Naive thymus-derived CD8-positive, alpha-beta T cell (primary cell): ENCODE measurements at regions not wholly inside any gene's neighbourhood (a gene's known extent, or its start where the extent isn't known, plus 50 kb on each side); places are given as distances from the start of the nearest gene placed in this dataset.

Experiments
- ATAC-seq, 2 donors: fragments of 150-1000 bp; cut with Tn5 transposase in 1 of 2; sonication (Bioruptor Pico), chemical (Tn5 transposase) in 1 of 2; 1 replicate in 1 of 2; 2 replicates in 1 of 2; pipeline ENCODE4 v1.10.0; 2021; ENCODE audit warnings: mild to moderate bottlenecking in 2 of 2, moderate library complexity in 2 of 2
- POLR2A ChIA-PET: fragments of 350-600 bp; sonication (Branson Sonifier 250); formaldehyde crosslinking; loops from one replicate; lab custom pipeline; 2021; ENCODE audit warnings: antibody characterized with exemption; lab: Charles Lee
- DNase-seq, 10 donors: peaks; one replicate each; pipeline versions ENCODE4 v3.0.0 to v3.0.0-alpha.2; 2020 to 2022
- H3K27ac Mint-ChIP-seq, 10 donors: one replicate each; pipeline ENCODE4 v1.8.0; 2020 to 2022; ENCODE audit warnings: mild to moderate bottlenecking in 10 of 10, mixed read lengths in 10 of 10, moderate library complexity in 4 of 10, inconsistent platforms in 1 of 10
- H3K27me3 Mint-ChIP-seq, 5 donors: one replicate each; pipeline ENCODE4 v1.8.0; 2021 to 2022; ENCODE audit warnings: mixed read lengths in 5 of 5
- H3K36me3 Mint-ChIP-seq, 3 donors: one replicate each; pipeline ENCODE4 v1.8.0; 2020 to 2022; ENCODE audit warnings: mixed read lengths in 3 of 3, mild to moderate bottlenecking in 2 of 3, inconsistent platforms in 1 of 3
- H3K4me1 Mint-ChIP-seq, 4 donors: one replicate each; pipeline ENCODE4 v1.8.0; 2021 to 2022; ENCODE audit warnings: mixed read lengths in 4 of 4
- H3K4me3 Mint-ChIP-seq, 10 donors: one replicate each; pipeline ENCODE4 v1.8.0; 2020 to 2022; ENCODE audit warnings: mild to moderate bottlenecking in 10 of 10, mixed read lengths in 10 of 10, moderate library complexity in 6 of 10, inconsistent platforms in 1 of 10
- H3K9me3 Mint-ChIP-seq, 9 donors: one replicate each; pipeline ENCODE4 v1.8.0; 2020 to 2022; ENCODE audit warnings: mixed read lengths in 9 of 9, mild to moderate bottlenecking in 3 of 9, inconsistent platforms in 1 of 9, moderate library complexity in 1 of 9

GRCh38 chr17:27381007-27381501 is 75.2 kb upstream of the KSR1 start:
- ATAC-seq (peak; percentile 74 to 80), DNase-seq (peak; percentile 43 to 74 (median 58))
- H3K4me3 Mint-ChIP-seq: peak overlapping the region in 1 of 10 donors; percentile 10
- H3K27ac Mint-ChIP-seq: no peak overlapping the region
- POLR2A ChIA-PET: no interaction called here
- no peaks in the 10 kb centered on the region for H3K36me3 Mint-ChIP-seq
- peaks cover 0 to 6% (median 2%) of the 10 kb centered on the region in 4 donors for H3K4me1 Mint-ChIP-seq
- H3K9me3 Mint-ChIP-seq: peaks cover 0 to 6% (median 0%) of the 10 kb centered on the region in 9 donors
- H3K27me3 Mint-ChIP-seq: peaks cover 13 to 34% (median 30%) of the 10 kb centered on the region in 5 donors

- POLR2A ChIA-PET: no interaction called here
- Mint-ChIP-seq H3K9me3 (peaks cover 0 to 4% (median 0%) of the 10 kb centered on the region in 9 donors), H3K36me3 (no peaks in the 10 kb centered on the region), H3K27me3 (peaks cover 13 to 34% (median 30%) of the 10 kb centered on the region in 5 donors), H3K4me1 (peaks cover 0 to 6% (median 2%) of the 10 kb centered on the region in 4 donors), H3K27ac (no peak overlapping the region), H3K4me3 (peak overlapping the region in 1 of 10 donors; percentile 56)
- DNase-seq (no peak), ATAC-seq (no peak)
Observed at GRCh38 chr17:27382025-27382424, 74.2 kb upstream of the KSR1 start.

- Mint-ChIP-seq H3K4me1 (peaks cover 0 to 12% (median 7%) of the 10 kb centered on the region in 4 donors), H3K27ac (no peak overlapping the region), H3K9me3 (no peaks in the 10 kb centered on the region), H3K27me3 (peaks cover 9 to 24% (median 20%) of the 10 kb centered on the region in 5 donors), H3K36me3 (no peaks in the 10 kb centered on the region), H3K4me3 (no peak overlapping the region)
- no peak for ATAC-seq
- POLR2A ChIA-PET: no interaction called here
- no peak for DNase-seq
Observed at GRCh38 chr17:27384261-27384701, 72.0 kb upstream of the KSR1 start.

GRCh38 chr17:27384726-27385125 is 71.5 kb upstream of the KSR1 start:
- peaks cover 0 to 12% (median 7%) of the 10 kb centered on the region in 4 donors for H3K4me1 Mint-ChIP-seq
- POLR2A ChIA-PET: no interaction called here
- H3K9me3 Mint-ChIP-seq: no peaks in the 10 kb centered on the region
- H3K4me3 Mint-ChIP-seq: no peak overlapping the region
- ATAC-seq (no peak), DNase-seq (no peak)
- no peak overlapping the region for H3K27ac Mint-ChIP-seq
- peaks cover 4 to 19% (median 16%) of the 10 kb centered on the region in 5 donors for H3K27me3 Mint-ChIP-seq
- no peaks in the 10 kb centered on the region for H3K36me3 Mint-ChIP-seq

- Mint-ChIP-seq H3K36me3 (no peaks in the 10 kb centered on the region), H3K27me3 (peaks cover 1 to 11% (median 10%) of the 10 kb centered on the region in 5 donors)
Observed at GRCh38 chr17:27385626-27386025, 70.6 kb upstream of the KSR1 start.

GRCh38 chr17:27386206-27387075 is 69.8 kb upstream of the KSR1 start:
- no peak for DNase-seq
- no peak for ATAC-seq
- POLR2A ChIA-PET: interaction anchor here (0.7 kb wide), 1 partner anchor 189 kb away, joined by 3 read pairs; no protein-coding TSS in a partner anchor
- no peaks in the 10 kb centered on the region for H3K9me3 Mint-ChIP-seq
- no peaks in the 10 kb centered on the region for H3K36me3 Mint-ChIP-seq
- peaks cover 0 to 7% (median 4%) of the 10 kb centered on the region in 4 donors for H3K4me1 Mint-ChIP-seq
- H3K27ac Mint-ChIP-seq: peak overlapping the region in 1 of 10 donors; percentile 34
- peaks cover 0 to 7% (median 2%) of the 10 kb centered on the region in 5 donors for H3K27me3 Mint-ChIP-seq
- no peak overlapping the region for H3K4me3 Mint-ChIP-seq

More at GRCh38 chr17:27385626-27386025, 70.6 kb upstream of the KSR1 start:
- no peak for DNase-seq
- POLR2A ChIA-PET: no interaction called here
- ATAC-seq: no peak
- no peak overlapping the region for H3K4me3 Mint-ChIP-seq
- no peak overlapping the region for H3K27ac Mint-ChIP-seq
- H3K9me3 Mint-ChIP-seq: no peaks in the 10 kb centered on the region
- peaks cover 0 to 12% (median 5%) of the 10 kb centered on the region in 4 donors for H3K4me1 Mint-ChIP-seq

GRCh38 chr17:27389542-27390140 is 66.6 kb upstream of the KSR1 start:
- H3K36me3 Mint-ChIP-seq: no peaks in the 10 kb centered on the region
- DNase-seq (no peak), ATAC-seq (no peak)
- peak overlapping the region in 1 of 10 donors; percentile 12 for H3K27ac Mint-ChIP-seq
- H3K4me3 Mint-ChIP-seq: no peak overlapping the region
- peaks cover 0 to 5% (median 0%) of the 10 kb centered on the region in 5 donors for H3K27me3 Mint-ChIP-seq
- H3K4me1 Mint-ChIP-seq: peaks cover 0 to 7% (median 4%) of the 10 kb centered on the region in 4 donors
- POLR2A ChIA-PET: no interaction called here
- no peaks in the 10 kb centered on the region for H3K9me3 Mint-ChIP-seq

GRCh38 chr17:27390540-27390939 is 65.7 kb upstream of the KSR1 start:
- Mint-ChIP-seq H3K27me3 (peaks cover 2 to 13% (median 3%) of the 10 kb centered on the region in 5 donors), H3K4me1 (peaks cover 0 to 7% (median 4%) of the 10 kb centered on the region in 4 donors), H3K9me3 (no peaks in the 10 kb centered on the region), H3K36me3 (no peaks in the 10 kb centered on the region), H3K27ac (no peak overlapping the region), H3K4me3 (no peak overlapping the region)
- ATAC-seq: no peak
- DNase-seq: no peak
- POLR2A ChIA-PET: no interaction called here

- POLR2A ChIA-PET: no interaction called here
- DNase-seq (no peak), ATAC-seq (no peak)
- peaks cover 3 to 13% (median 5%) of the 10 kb centered on the region in 5 donors for H3K27me3 Mint-ChIP-seq
- no peak overlapping the region for H3K4me3 Mint-ChIP-seq
- no peak overlapping the region for H3K27ac Mint-ChIP-seq
- H3K36me3 Mint-ChIP-seq: no peaks in the 10 kb centered on the region
- peaks cover 0 to 7% (median 4%) of the 10 kb centered on the region in 4 donors for H3K4me1 Mint-ChIP-seq
- no peaks in the 10 kb centered on the region for H3K9me3 Mint-ChIP-seq
Observed at GRCh38 chr17:27391427-27391826, 64.8 kb upstream of the KSR1 start.

GRCh38 chr17:27396045-27396444 is 60.2 kb upstream of the KSR1 start:
- POLR2A ChIA-PET: no interaction called here
- no peaks in the 10 kb centered on the region for H3K4me1 Mint-ChIP-seq
- H3K27me3 Mint-ChIP-seq: peaks cover 3 to 22% (median 10%) of the 10 kb centered on the region in 5 donors
- DNase-seq: no peak
- no peaks in the 10 kb centered on the region for H3K36me3 Mint-ChIP-seq
- no peak overlapping the region for H3K4me3 Mint-ChIP-seq
- no peaks in the 10 kb centered on the region for H3K9me3 Mint-ChIP-seq
- no peak overlapping the region for H3K27ac Mint-ChIP-seq
- no peak for ATAC-seq

GRCh38 chr17:27396941-27397340 is 59.3 kb upstream of the KSR1 start:
- H3K4me1 Mint-ChIP-seq: no peaks in the 10 kb centered on the region
- no peak overlapping the region for H3K4me3 Mint-ChIP-seq
- DNase-seq (no peak), ATAC-seq (no peak)
- H3K27me3 Mint-ChIP-seq: peaks cover 3 to 22% (median 12%) of the 10 kb centered on the region in 5 donors
- no peaks in the 10 kb centered on the region for H3K36me3 Mint-ChIP-seq
- POLR2A ChIA-PET: no interaction called here
- no peak overlapping the region for H3K27ac Mint-ChIP-seq
- H3K9me3 Mint-ChIP-seq: no peaks in the 10 kb centered on the region

GRCh38 chr17:27398691-27399090 is 57.6 kb upstream of the KSR1 start:
- no peaks in the 10 kb centered on the region for H3K4me1 Mint-ChIP-seq
- H3K27me3 Mint-ChIP-seq: peaks cover 3 to 22% (median 12%) of the 10 kb centered on the region in 5 donors
- H3K4me3 Mint-ChIP-seq: no peak overlapping the region
- ATAC-seq: no peak
- no peak for DNase-seq
- H3K27ac Mint-ChIP-seq: no peak overlapping the region
- no peaks in the 10 kb centered on the region for H3K36me3 Mint-ChIP-seq
- POLR2A ChIA-PET: no interaction called here
- no peaks in the 10 kb centered on the region for H3K9me3 Mint-ChIP-seq

GRCh38 chr17:27400991-27401390 is 55.3 kb upstream of the KSR1 start:
- POLR2A ChIA-PET: no interaction called here
- DNase-seq: no peak
- Mint-ChIP-seq H3K9me3 (no peaks in the 10 kb centered on the region), H3K4me1 (no peaks in the 10 kb centered on the region), H3K27me3 (peaks cover 0 to 12% (median 8%) of the 10 kb centered on the region in 5 donors), H3K36me3 (no peaks in the 10 kb centered on the region), H3K27ac (no peak overlapping the region), H3K4me3 (no peak overlapping the region)
- no peak for ATAC-seq
